OCI-LY3 (cell line): ENCODE measurements at regions not wholly inside any gene's neighbourhood (a gene's known extent, or its start where the extent isn't known, plus 50 kb on each side); places are given as distances from the start of the nearest gene placed in this dataset.

Experiments used
- H2AFZ ChIP-seq: fragments of 200-600, 300-600 bp; shearing (Covaris generic); 2 replicates; pipeline ENCODE4 v1.6.0; 2014; ENCODE audit warnings: antibody characterized with exemption, low read depth, low read length
- H3K27ac ChIP-seq: fragments of 200-600, 300-600 bp; sonication (generic); 2 replicates; pipeline ENCODE4 v1.5.1; 2014; ENCODE audit warnings: mild to moderate bottlenecking, low read length, moderate library complexity, mixed read lengths
- H3K27me3 ChIP-seq: fragments of 200-600, 300-600 bp; sonication (generic); 2 replicates; pipeline ENCODE4 v1.6.1; 2014; ENCODE audit warnings: low read depth, low read length, mixed read lengths
- H3K36me3 ChIP-seq: fragments of 200-600, 300-600 bp; sonication (generic); replicated peaks from 2 replicates; pipeline ENCODE3; 2014; ENCODE audit warnings: low read depth, low read length, mixed read lengths
- H3K4me1 ChIP-seq: fragments of 300-600, 200-600 bp; sonication (generic); 2 replicates; pipeline ENCODE4 v1.6.1; 2014; ENCODE audit warnings: low read length, mixed read lengths
- H3K4me2 ChIP-seq: fragments of 200-600, 300-600 bp; sonication (generic); 2 replicates; pipeline ENCODE4 v1.6.1; 2014; ENCODE audit warnings: low read length, mixed read lengths
- H3K4me3 ChIP-seq: fragments of 300-600, 200-600 bp; sonication (generic); 2 replicates; pipeline ENCODE4 v1.5.1; 2014; ENCODE audit warnings: antibody characterized with exemption, mild to moderate bottlenecking, low read length, moderate library complexity
- H3K79me2 ChIP-seq: fragments of 300-600, 200-600 bp; shearing (Covaris generic); 2 replicates; pipeline ENCODE4 v1.6.1; 2014; ENCODE audit warnings: mild to moderate bottlenecking, low read length, mixed read lengths
- H3K9ac ChIP-seq: fragments of 300-600, 200-600 bp; shearing (Covaris generic); 2 replicates; pipeline ENCODE4 v1.6.0; 2014; ENCODE audit warnings: mild to moderate bottlenecking, low read length, moderate library complexity
- H3K9me3 ChIP-seq: fragments of 200-600, 300-600 bp; shearing (Covaris generic); 2 replicates; pipeline ENCODE4 v1.6.1; 2014; ENCODE audit warnings: low read length, mixed read lengths; ENCODE audit not compliant: insufficient read depth
- H4K20me1 ChIP-seq: fragments of 200-600, 300-600 bp; sonication (generic); 2 replicates; pipeline ENCODE4 v1.6.1; 2016; ENCODE audit warnings: low read length, mixed read lengths; ENCODE audit not compliant: insufficient read depth
- CTCF ChIP-seq: fragments of 200-600, 300-600 bp; sonication (generic); IDR thresholded peaks from 2 replicates; pipeline ENCODE4 v1.5.1; 2014; ENCODE audit warnings: antibody characterized with exemption, low read length, low read depth
- EZH2phosphoT487 ChIP-seq: fragments of 200-600 bp; shearing (Covaris generic); IDR thresholded peaks from 2 replicates; pipeline ENCODE4 v1.6.1; 2018; ENCODE audit warnings: antibody characterized with exemption, mixed run types, low read depth

- Histone ChIP-seq H3K27ac (no peak overlapping the region), H4K20me1 (no peaks in the 10 kb centered on the region), H2AFZ (no peak overlapping the region), H3K4me1 (no peaks in the 10 kb centered on the region), H3K4me2 (no peak overlapping the region), H3K9me3 (no peaks in the 10 kb centered on the region), H3K27me3 (peaks cover 2% of the 10 kb centered on the region; the same call in 1 of the 2 replicates), H3K4me3 (no peak overlapping the region), H3K36me3 (no peaks in the 10 kb centered on the region), H3K79me2 (no peaks in the 10 kb centered on the region), H3K9ac (no peak overlapping the region)
- TF ChIP-seq CTCF (no peak), EZH2phosphoT487 (no peak)
Observed at GRCh38 chr13:22765547-22765946, 415.2 kb upstream of the SGCG start.

GRCh38 chr13:22770891-22771290 lies 409.9 kb upstream of the SGCG start:
- H3K27me3 ChIP-seq: no peaks in the 10 kb centered on the region
- H4K20me1 ChIP-seq: no peaks in the 10 kb centered on the region
- H3K4me2 ChIP-seq: no peak overlapping the region
- H3K9me3 ChIP-seq: no peaks in the 10 kb centered on the region
- no peak overlapping the region for H3K9ac ChIP-seq
- H3K27ac ChIP-seq: no peak overlapping the region
- H3K36me3 ChIP-seq: no peaks in the 10 kb centered on the region
- no peaks in the 10 kb centered on the region for H3K4me1 ChIP-seq
- no peak overlapping the region for H2AFZ ChIP-seq
- no peak overlapping the region for H3K4me3 ChIP-seq
- no peaks in the 10 kb centered on the region for H3K79me2 ChIP-seq
- TF ChIP-seq CTCF: no peak
- no peak for TF ChIP-seq EZH2phosphoT487

- Histone ChIP-seq H2AFZ (no peak overlapping the region), H3K4me3 (no peak overlapping the region), H3K4me2 (no peak overlapping the region), H3K79me2 (no peaks in the 10 kb centered on the region), H4K20me1 (no peaks in the 10 kb centered on the region), H3K4me1 (no peaks in the 10 kb centered on the region), H3K36me3 (no peaks in the 10 kb centered on the region), H3K9ac (no peak overlapping the region), H3K27ac (no peak overlapping the region), H3K27me3 (no peaks in the 10 kb centered on the region), H3K9me3 (no peaks in the 10 kb centered on the region)
- TF ChIP-seq CTCF: no peak
- no peak for TF ChIP-seq EZH2phosphoT487
Observed at GRCh38 chr13:22773465-22773864, 407.3 kb upstream of the SGCG start.

DNA sequence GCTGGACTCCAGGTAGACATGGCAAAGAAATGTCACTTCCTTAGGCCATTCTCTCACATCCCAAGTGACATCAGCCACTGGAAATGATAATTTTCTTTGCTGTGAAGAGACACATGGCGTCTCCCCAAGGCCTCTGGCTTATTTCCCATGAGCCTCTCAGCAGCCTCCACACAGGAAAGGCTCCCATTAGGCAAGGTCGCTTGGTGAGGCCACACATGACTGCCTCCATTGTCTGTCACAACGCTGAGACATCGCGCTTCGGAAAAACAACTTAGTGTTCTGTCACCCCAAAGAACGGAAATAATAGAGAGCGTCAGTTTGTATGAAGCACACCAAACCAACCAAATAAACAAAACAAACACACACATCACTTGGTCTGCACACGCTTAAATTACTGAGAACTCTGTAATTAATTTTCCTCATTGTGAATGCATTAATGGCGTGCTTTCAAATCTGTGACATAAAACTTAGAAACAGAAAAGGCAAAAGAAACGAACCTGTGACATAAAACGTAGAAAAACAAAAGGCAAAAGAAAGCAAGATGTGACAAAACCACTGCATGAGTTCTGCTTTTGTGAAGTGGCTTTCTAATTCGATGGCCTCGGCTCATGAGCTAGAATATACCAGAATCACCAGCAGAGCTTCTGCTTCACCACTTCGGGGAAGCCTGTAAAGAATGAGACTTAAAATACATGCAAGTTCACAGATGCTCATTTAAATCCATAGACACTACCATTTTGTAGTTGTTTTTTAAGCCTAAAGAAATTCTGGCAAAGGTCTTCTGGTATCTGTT lies 404.2 kb upstream of the SGCG start:
- Histone ChIP-seq H3K4me3 (no peak overlapping the region), H3K36me3 (no peaks in the 10 kb centered on the region), H3K4me1 (no peaks in the 10 kb centered on the region), H3K9ac (no peak overlapping the region), H3K4me2 (no peak overlapping the region), H3K27me3 (no peaks in the 10 kb centered on the region), H3K9me3 (no peaks in the 10 kb centered on the region), H3K79me2 (no peaks in the 10 kb centered on the region), H3K27ac (no peak overlapping the region), H2AFZ (no peak overlapping the region), H4K20me1 (no peaks in the 10 kb centered on the region)
- TF ChIP-seq CTCF: no peak
- no peak for TF ChIP-seq EZH2phosphoT487
